T47D (cell line): ENCODE measurements at regions not wholly inside any gene's neighbourhood (a gene's known extent, or its start where the extent isn't known, plus 50 kb on each side); places are given as distances from the start of the nearest gene placed in this dataset.
"Not testable (repeated sequence)": the region's sequence is repeated elsewhere in the genome, so short reads cannot be mapped to it uniquely, and the experiment has no call there.

Source experiments
- DNase-seq, 2 experiments: peaks; one replicate each; pipeline versions ENCODE4 v3.0.0 to v3.0.0-alpha.2; 2011 to 2012; ENCODE audit warnings: low read depth in 1 of 2, low spot score in 1 of 2
- JUND ChIP-seq: IDR thresholded peaks from 2 replicates; pipeline ENCODE4 v1.6.1; 2012; ENCODE audit warnings: low read depth
- in situ Hi-C: cut with HindIII; loops from 2 replicates; pipeline ENCODE4 v1.10.0; 2016; ENCODE audit warnings: low sequenced_read_pairs, low pct_unique_long_range_greater_than_20kb

- in situ Hi-C loops, result no loop called here
- DNase-seq, result peak in 1 of 2 experiments; percentile 19
- no peak for TF ChIP-seq JUND
Observed at GRCh38 chr13:99087954-99088491, 110.2 kb upstream of the DOCK9 start.

DNA sequence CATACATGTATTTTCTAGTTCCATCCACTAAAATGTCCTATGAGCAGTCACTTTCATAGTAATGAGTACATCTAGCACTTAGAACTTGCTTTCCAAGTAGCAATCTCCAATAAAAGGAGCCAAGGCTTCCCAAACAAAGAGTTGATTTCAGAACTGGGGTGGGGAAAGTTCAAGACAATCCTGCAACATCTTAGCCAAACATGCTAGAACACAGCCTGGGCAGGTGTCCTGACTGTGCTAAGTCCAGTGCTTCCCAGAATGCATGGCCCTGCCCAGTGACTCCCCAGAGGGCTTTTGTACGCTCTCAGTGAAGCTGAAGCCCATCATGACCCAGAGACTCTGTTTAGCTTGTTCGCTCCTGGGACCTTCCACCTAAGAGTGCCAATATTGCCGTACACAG lies 106.7 kb upstream of the UBAC2 start:
- no peak for TF ChIP-seq JUND
- no peak for DNase-seq
- in situ Hi-C loops, result no loop called here

GRCh38 chr13:99101831-99102230 lies 98.8 kb upstream of the UBAC2 start:
- in situ Hi-C loops, DNase-seq: not testable (repeated sequence)

DNA sequence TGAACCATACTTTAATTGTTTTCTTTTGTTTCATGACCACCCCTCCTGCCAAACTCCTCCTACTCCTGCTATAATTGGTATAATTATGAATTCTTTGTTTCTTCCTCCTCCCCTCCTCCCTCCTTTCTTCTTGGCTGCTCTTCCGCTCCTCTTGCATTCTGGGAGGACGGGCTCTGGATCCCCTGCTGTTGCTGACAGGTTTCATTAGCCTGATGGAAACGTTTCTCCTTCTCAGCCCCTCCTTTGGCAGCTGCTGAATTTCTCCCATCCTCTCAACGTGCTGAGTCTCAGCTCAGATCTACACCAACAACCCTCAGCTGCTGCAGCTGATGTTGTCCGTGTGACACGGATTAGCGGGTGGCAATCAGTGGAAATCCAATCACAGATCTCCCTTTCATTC lies 97.1 kb upstream of the UBAC2 start:
- in situ Hi-C loops, result no loop called here
- TF ChIP-seq JUND, result no peak
- no peak for DNase-seq

- peak in 1 of 2 experiments; percentile 31 for DNase-seq
- TF ChIP-seq JUND, result no peak
- in situ Hi-C loops, result no loop called here
Observed at GRCh38 chr13:99104396-99104795, 96.3 kb upstream of the UBAC2 start.

DNA sequence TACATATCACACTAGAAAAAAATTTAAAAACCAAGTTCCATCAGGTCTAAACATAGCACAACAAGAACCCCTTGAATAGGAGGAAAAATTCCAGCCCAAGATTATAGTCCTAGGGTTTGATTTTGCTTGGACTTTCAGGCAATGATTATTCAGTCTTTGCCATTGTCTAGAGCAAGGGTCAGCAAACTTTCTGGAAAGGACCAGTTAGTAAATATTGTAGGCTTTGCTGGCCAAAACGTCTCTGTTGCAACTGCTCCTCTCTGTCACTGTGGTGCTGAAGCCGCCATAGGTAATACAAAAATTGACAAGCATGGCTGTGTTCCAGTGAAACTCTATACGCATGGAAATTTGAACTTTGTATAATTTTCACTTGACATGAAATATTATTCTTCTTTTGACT lies 95.5 kb upstream of the UBAC2 start:
- TF ChIP-seq JUND, result no peak
- in situ Hi-C loops, result no loop called here
- no peak for DNase-seq

GRCh38 chr13:99113351-99113750 lies 87.3 kb upstream of the UBAC2 start:
- no peak for TF ChIP-seq JUND
- no peak for DNase-seq
- in situ Hi-C loops, result no loop called here

GRCh38 chr13:99118179-99118578 lies 82.5 kb upstream of the UBAC2 start:
- in situ Hi-C loops, result no loop called here
- no peak for DNase-seq
- no peak for TF ChIP-seq JUND

DNA sequence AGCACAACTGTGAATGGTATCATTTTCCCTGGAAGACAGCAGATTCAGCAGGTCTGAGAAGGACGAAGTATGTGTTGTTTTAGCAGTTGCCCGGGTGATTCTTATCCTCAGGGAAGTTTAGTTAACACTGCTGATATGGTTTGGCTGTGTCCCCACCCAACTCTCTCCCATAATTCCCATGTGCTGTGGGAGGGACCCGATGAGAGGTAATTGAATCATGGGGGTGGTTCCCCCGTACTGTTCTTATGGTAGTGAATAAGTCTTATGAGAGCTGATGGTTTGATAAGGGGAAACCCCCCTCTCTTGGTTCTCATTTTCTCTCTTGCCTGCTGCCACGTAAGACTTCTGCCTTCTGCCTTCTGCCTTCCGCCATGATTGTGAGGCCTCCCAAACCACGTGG lies 81.0 kb upstream of the UBAC2 start:
- no peak for TF ChIP-seq JUND

DNA sequence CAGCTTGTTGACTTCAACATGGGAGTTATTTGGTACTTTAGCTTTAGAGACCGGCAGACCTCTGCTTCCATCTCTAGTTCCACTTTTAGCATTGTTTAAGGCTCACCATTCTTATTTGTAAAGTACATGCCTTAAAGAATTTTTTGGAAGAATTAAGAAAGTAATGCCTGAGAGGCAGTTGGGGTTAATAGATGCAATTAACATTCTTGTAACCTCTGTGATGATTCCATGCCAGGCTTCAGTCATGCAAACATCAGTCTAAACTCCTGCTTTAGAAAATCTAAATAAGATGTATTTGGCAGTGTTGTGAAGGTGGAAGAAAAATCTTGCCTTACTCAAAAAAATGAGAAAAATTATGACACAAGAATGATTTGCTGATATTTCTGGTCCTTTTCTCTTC lies 79.9 kb upstream of the UBAC2 start:
- TF ChIP-seq JUND, result no peak
- in situ Hi-C loops, result no loop called here
- no peak for DNase-seq

More for the DNA sequence above, 81.0 kb upstream of the UBAC2 start:
- DNase-seq, result no peak
- in situ Hi-C loops, result no loop called here

DNA sequence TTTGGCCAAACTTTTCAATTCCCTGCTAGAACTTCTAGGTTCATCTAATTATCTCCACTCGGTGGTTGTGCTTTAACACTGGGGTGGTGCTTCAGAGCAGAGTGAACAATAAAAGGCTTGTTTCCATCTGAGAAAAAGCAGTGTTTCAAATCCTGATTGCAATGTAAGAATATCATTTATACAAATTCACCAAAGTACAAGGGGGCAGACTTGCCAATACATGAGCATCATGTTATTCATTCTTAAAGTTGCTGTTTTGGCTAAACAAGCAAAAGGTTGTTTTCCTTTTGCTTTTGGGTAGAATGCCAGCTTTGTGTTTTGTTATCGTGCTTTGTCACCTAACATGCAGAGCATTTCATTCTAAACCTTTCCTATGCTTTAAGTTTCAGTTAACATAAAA lies 78.5 kb upstream of the UBAC2 start:
- no peak for DNase-seq
- in situ Hi-C loops, result no loop called here
- TF ChIP-seq JUND, result no peak

GRCh38 chr13:99123101-99124045 lies 77.3 kb upstream of the UBAC2 start:
- in situ Hi-C loops, result no loop called here
- no peak for TF ChIP-seq JUND
- DNase-seq, result no peak

- no peak for TF ChIP-seq JUND
- in situ Hi-C loops, result no loop called here
- DNase-seq, result no peak
Observed at GRCh38 chr13:99124046-99124400, 76.6 kb upstream of the UBAC2 start.
